Astrocyte (in vitro differentiated cells and primary cell): ENCODE measurements at regions not wholly inside any gene's neighbourhood (a gene's known extent, or its start where the extent isn't known, plus 50 kb on each side); places are given as distances from the start of the nearest gene placed in this dataset.

Experiments
- DNase-seq: peaks from one replicate; pipeline ENCODE4 v3.0.0-alpha.2; 2010; ENCODE audit warnings: low read depth
- FAIRE-seq: peaks from 2 replicates; lab custom pipeline; 2011; peaks lifted over from hg19 to GRCh38; lab: Jason Lieb, UNC
- H2AFZ ChIP-seq: 2 replicates; pipeline ENCODE4 v1.6.0; 2012; ENCODE audit warnings: low read depth, low read length, inconsistent platforms
- H3K27ac ChIP-seq: 2 replicates; pipeline ENCODE4 v1.5.1; 2011; ENCODE audit warnings: low read depth, low read length, inconsistent platforms
- H3K27me3 ChIP-seq: 2 replicates; pipeline ENCODE4 v1.6.0; 2011; ENCODE audit warnings: low read length, inconsistent platforms; ENCODE audit not compliant: insufficient read depth
- H3K36me3 ChIP-seq: 2 replicates; pipeline ENCODE4 v1.5.1; 2011; ENCODE audit warnings: low read length, inconsistent platforms; ENCODE audit not compliant: insufficient read depth
- H3K4me1 ChIP-seq: 2 replicates; pipeline ENCODE4 v1.5.1; 2011; ENCODE audit warnings: low read length, inconsistent platforms; ENCODE audit not compliant: insufficient read depth
- H3K4me2 ChIP-seq: 2 replicates; pipeline ENCODE4 v1.6.0; 2012; ENCODE audit warnings: low read length, inconsistent platforms
- H3K4me3 ChIP-seq: 2 replicates; pipeline ENCODE4 v1.5.1; 2011; ENCODE audit warnings: low read depth, mild to moderate bottlenecking, low read length, inconsistent platforms; ENCODE audit not compliant: insufficient read depth
- H3K79me2 ChIP-seq: 2 replicates; pipeline ENCODE4 v1.6.0; 2012; ENCODE audit warnings: mild to moderate bottlenecking, low read length, inconsistent platforms; ENCODE audit not compliant: insufficient read depth
- H3K9ac ChIP-seq: 2 replicates; pipeline ENCODE4 v1.6.0; 2012; ENCODE audit warnings: mild to moderate bottlenecking, low read length, inconsistent platforms
- H3K9me3 ChIP-seq: 2 replicates; pipeline ENCODE4 v1.5.1; 2012; ENCODE audit warnings: low read depth, mild to moderate bottlenecking, low read length, inconsistent platforms; ENCODE audit not compliant: insufficient read depth
- H4K20me1 ChIP-seq: 2 replicates; pipeline ENCODE4 v1.6.0; 2012; ENCODE audit warnings: low read length, inconsistent platforms; ENCODE audit not compliant: insufficient read depth
- H3K27ac Mint-ChIP-seq: one replicate; pipeline ENCODE4 v1.8.0; 2021; ENCODE audit warnings: mild to moderate bottlenecking, mixed read lengths; ENCODE audit not compliant: unreplicated experiment
- H3K27me3 Mint-ChIP-seq: one replicate; pipeline ENCODE4 v1.8.0; 2021; ENCODE audit warnings: low read depth, mixed read lengths; ENCODE audit not compliant: unreplicated experiment
- H3K36me3 Mint-ChIP-seq: one replicate; pipeline ENCODE4 v1.8.0; 2021; ENCODE audit warnings: low read depth, mixed read lengths; ENCODE audit not compliant: unreplicated experiment
- H3K4me1 Mint-ChIP-seq: one replicate; pipeline ENCODE4 v1.8.0; 2021; ENCODE audit warnings: low read depth, mixed read lengths; ENCODE audit not compliant: unreplicated experiment
- H3K4me3 Mint-ChIP-seq: one replicate; pipeline ENCODE4 v1.8.0; 2021; ENCODE audit warnings: mild to moderate bottlenecking, moderate library complexity, mixed read lengths; ENCODE audit not compliant: unreplicated experiment
- H3K9me3 Mint-ChIP-seq: one replicate; pipeline ENCODE4 v1.8.0; 2021; ENCODE audit warnings: mild to moderate bottlenecking, mixed read lengths; ENCODE audit not compliant: unreplicated experiment
- CTCF ChIP-seq: IDR thresholded peaks from 2 replicates; pipeline ENCODE4 v1.5.1; 2011; ENCODE audit warnings: low read depth, mild to moderate bottlenecking, inconsistent platforms, low read length, moderate library complexity; ENCODE audit not compliant: insufficient read depth
- EZH2 ChIP-seq: IDR thresholded peaks from 2 replicates; pipeline ENCODE4 v1.6.1; 2012; ENCODE audit warnings: mild to moderate bottlenecking, low read length, inconsistent platforms; ENCODE audit not compliant: insufficient read depth

DNA sequence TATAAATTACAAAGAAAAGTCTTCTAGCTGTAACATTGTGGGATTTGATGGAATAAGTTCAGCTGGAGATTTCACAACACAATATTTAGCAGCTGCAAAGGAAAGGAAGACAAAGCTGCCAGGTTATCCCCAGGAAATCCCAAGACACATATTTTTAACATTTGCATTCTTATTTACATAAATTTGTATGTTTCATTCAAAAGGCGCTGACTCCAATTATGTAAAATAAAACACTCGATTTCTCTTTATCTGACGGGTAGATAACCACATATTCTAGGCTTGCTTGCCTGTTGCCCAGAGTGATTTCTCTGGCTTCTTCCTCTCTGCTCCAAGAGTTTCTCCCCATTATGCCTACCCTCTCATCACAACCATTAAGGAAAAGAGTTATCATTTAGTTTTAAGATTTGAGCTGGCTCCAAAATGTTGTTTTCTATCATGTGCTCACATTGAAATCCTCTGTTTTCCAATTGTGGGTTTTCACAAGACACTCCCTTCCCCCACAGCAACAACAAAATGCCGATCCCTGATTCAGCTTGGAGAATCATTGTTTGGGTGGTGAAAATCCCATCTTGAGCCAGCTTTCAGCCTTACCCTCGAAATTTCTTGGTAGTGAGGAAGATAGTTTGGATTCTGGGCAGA, 128.2 kb upstream of the RASGEF1B start:
- H3K4me3 ChIP-seq = no peak overlapping the region
- no peaks in the 10 kb centered on the region for H3K27me3 Mint-ChIP-seq
- no peaks in the 10 kb centered on the region for H3K79me2 ChIP-seq
- H3K36me3 ChIP-seq = no peaks in the 10 kb centered on the region
- TF ChIP-seq EZH2 (no peak), CTCF (no peak)
- FAIRE-seq = no peak
- H3K4me1 Mint-ChIP-seq = no peaks in the 10 kb centered on the region
- H3K36me3 Mint-ChIP-seq = no peaks in the 10 kb centered on the region
- H3K4me1 ChIP-seq = no peaks in the 10 kb centered on the region
- no peak for DNase-seq
- no peak overlapping the region for H3K27ac ChIP-seq
- no peak overlapping the region for H2AFZ ChIP-seq
- no peak overlapping the region for H3K4me2 ChIP-seq
- no peak overlapping the region for H3K4me3 Mint-ChIP-seq
- H3K9me3 Mint-ChIP-seq = no peaks in the 10 kb centered on the region
- H4K20me1 ChIP-seq = no peaks in the 10 kb centered on the region
- no peak overlapping the region for H3K27ac Mint-ChIP-seq
- H3K9ac ChIP-seq = no peak overlapping the region
- H3K27me3 ChIP-seq = no peaks in the 10 kb centered on the region
- no peaks in the 10 kb centered on the region for H3K9me3 ChIP-seq

DNA sequence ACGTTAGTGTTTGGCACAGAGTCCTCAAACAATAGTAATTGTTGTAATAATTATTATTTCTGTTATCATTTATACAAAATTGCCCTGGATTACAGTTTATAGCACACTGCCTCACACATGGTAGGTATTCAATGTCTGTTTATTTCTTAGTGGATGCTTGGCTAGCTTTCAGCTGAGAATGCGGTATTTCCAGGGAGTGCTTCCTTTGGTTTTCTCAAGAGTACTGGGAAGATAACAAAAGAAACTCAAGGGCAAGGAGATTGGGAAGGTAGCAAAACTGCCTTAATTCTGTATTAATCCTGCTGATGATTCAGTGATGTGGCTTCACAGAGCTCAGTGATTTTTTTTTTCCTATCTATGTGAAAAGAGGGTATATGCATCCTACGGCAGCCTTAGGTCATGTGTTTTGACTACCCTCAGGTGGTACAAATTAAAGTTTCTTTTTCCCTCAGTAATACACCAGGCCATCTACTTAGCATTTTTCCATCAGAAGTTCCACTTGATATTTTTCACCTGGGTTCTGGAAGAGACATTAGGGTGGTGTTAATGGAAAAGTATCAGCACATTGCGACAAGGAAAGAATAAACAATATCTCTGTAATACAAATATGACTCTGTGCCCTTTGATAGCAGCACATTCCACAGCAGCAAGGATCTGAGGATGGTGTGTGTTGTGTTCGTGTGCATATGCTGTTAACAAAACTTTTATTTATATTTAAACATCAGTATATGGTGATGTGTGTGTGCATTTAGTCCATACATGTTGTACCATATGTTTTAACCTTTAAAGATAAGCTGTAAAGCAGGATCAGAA, 124.3 kb upstream of the RASGEF1B start:
- no peaks in the 10 kb centered on the region for H3K36me3 ChIP-seq
- no peaks in the 10 kb centered on the region for H4K20me1 ChIP-seq
- no peaks in the 10 kb centered on the region for H3K36me3 Mint-ChIP-seq
- no peak overlapping the region for H3K4me2 ChIP-seq
- DNase-seq (no peak), FAIRE-seq (no peak)
- H3K4me1 Mint-ChIP-seq = no peaks in the 10 kb centered on the region
- TF ChIP-seq EZH2 (no peak), CTCF (no peak)
- no peak overlapping the region for H3K27ac Mint-ChIP-seq
- H3K27ac ChIP-seq = no peak overlapping the region
- no peaks in the 10 kb centered on the region for H3K79me2 ChIP-seq
- no peaks in the 10 kb centered on the region for H3K4me1 ChIP-seq
- no peaks in the 10 kb centered on the region for H3K27me3 ChIP-seq
- no peaks in the 10 kb centered on the region for H3K9me3 Mint-ChIP-seq
- no peaks in the 10 kb centered on the region for H3K27me3 Mint-ChIP-seq
- no peak overlapping the region for H3K4me3 Mint-ChIP-seq
- H3K9me3 ChIP-seq = no peaks in the 10 kb centered on the region
- no peak overlapping the region for H3K4me3 ChIP-seq
- H3K9ac ChIP-seq = no peak overlapping the region
- H2AFZ ChIP-seq = no peak overlapping the region

DNA sequence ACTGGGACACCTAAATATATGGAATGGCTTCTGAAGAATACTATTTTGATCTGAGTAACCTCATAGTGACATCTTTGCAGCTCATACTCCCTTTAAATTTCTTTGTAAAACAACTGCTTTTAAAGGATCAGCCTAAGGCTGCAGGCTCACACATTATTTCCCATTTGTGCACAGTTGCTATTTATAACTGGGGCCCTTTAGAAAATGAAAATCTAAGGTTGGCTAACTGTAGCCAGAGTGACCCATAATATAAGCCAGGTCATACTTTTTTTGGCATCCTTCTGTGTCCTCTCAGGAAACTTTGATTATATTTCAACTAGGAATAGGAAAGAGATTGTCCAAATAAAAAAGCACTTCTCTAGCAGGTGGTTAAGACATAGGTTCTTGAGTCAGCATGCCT, 123.6 kb upstream of the RASGEF1B start:
- FAIRE-seq (no peak), DNase-seq (no peak)
- Histone ChIP-seq H2AFZ (no peak overlapping the region), H3K4me2 (no peak overlapping the region), H3K4me1 (no peaks in the 10 kb centered on the region), H3K4me3 (no peak overlapping the region), H3K79me2 (no peaks in the 10 kb centered on the region), H4K20me1 (no peaks in the 10 kb centered on the region), H3K9me3 (no peaks in the 10 kb centered on the region), H3K36me3 (no peaks in the 10 kb centered on the region), H3K9ac (no peak overlapping the region), H3K27me3 (no peaks in the 10 kb centered on the region), H3K27ac (no peak overlapping the region)
- no peak overlapping the region for H3K4me3 Mint-ChIP-seq
- H3K9me3 Mint-ChIP-seq = no peaks in the 10 kb centered on the region
- H3K27ac Mint-ChIP-seq = no peak overlapping the region
- TF ChIP-seq EZH2 (no peak), CTCF (no peak)
- H3K27me3 Mint-ChIP-seq = no peaks in the 10 kb centered on the region
- H3K4me1 Mint-ChIP-seq = no peaks in the 10 kb centered on the region
- H3K36me3 Mint-ChIP-seq = no peaks in the 10 kb centered on the region
